Activated B cell treated with CpG ODN at 0.5 μM for 24 hours (primary cell): ENCODE measurements at regions not wholly inside any gene's neighbourhood (a gene's known extent, or its start where the extent isn't known, plus 50 kb on each side); places are given as distances from the start of the nearest gene placed in this dataset.

ENCODE experiments used
- ATAC-seq: fragments of 200-7000 bp; cut with Tn5 transposase; one replicate; pipeline ENCODE4 v1.10.0; 2021; ENCODE audit warnings: low read depth, mild to moderate bottlenecking, moderate library complexity
- CTCF ChIA-PET: fragments of 350-600 bp; sonication (Branson Sonifier 250); formaldehyde crosslinking; loops from one replicate; lab custom pipeline; 2021; ENCODE audit warnings: antibody characterized with exemption; lab: Charles Lee
- POLR2A ChIA-PET: fragments of 350-600 bp; sonication (Branson Sonifier 250); formaldehyde crosslinking; loops from one replicate; lab custom pipeline; 2021; ENCODE audit warnings: antibody characterized with exemption; lab: Charles Lee
- DNase-seq: peaks from one replicate; pipeline ENCODE4 v3.0.0; 2022
- H3K27ac Mint-ChIP-seq: one replicate; pipeline ENCODE4 v1.8.0; 2020; ENCODE audit warnings: mixed read lengths
- H3K27me3 Mint-ChIP-seq: one replicate; pipeline ENCODE4 v1.8.0; 2021; ENCODE audit warnings: mixed read lengths
- H3K36me3 Mint-ChIP-seq: one replicate; pipeline ENCODE4 v1.8.0; 2021; ENCODE audit warnings: low read depth, mixed read lengths
- H3K4me1 Mint-ChIP-seq: one replicate; pipeline ENCODE4 v1.8.0; 2021; ENCODE audit warnings: mixed read lengths
- H3K4me3 Mint-ChIP-seq: one replicate; pipeline ENCODE4 v1.8.0; 2020; ENCODE audit warnings: mild to moderate bottlenecking, mixed read lengths
- H3K9me3 Mint-ChIP-seq: one replicate; pipeline ENCODE4 v1.8.0; 2020; ENCODE audit warnings: mixed read lengths
- CTCF ChIP-seq: fragments of 200-600 bp; IDR thresholded peaks from one replicate; pipeline ENCODE4 v1.8.0; 2022; ENCODE audit warnings: antibody characterized with exemption, mild to moderate bottlenecking
- intact Hi-C: fragments of 100-400 bp; cut with micrococcal nuclease; formaldehyde crosslinking; loops from one replicate; pipeline ENCODE4 v1.15.1; 2024

- intact Hi-C loops, result no loop called here
- DNase-seq, result no peak
- CTCF ChIA-PET, result no interaction called here
Measured at GRCh38 chr2:129721236-129721635, 258.2 kb upstream of the RAB6C start.

GRCh38 chr2:129721846-129722245 lies 257.6 kb upstream of the RAB6C start:
- ATAC-seq, result no peak
- DNase-seq, result no peak
- H3K27ac Mint-ChIP-seq, result no peak overlapping the region
- TF ChIP-seq CTCF, result no peak
- no peak overlapping the region for H3K4me3 Mint-ChIP-seq
- no peaks in the 10 kb centered on the region for H3K36me3 Mint-ChIP-seq
- H3K9me3 Mint-ChIP-seq, result no peaks in the 10 kb centered on the region
- no peaks in the 10 kb centered on the region for H3K4me1 Mint-ChIP-seq
- ChIA-PET CTCF (no interaction called here), POLR2A (no interaction called here)
- intact Hi-C loops, result no loop called here
- H3K27me3 Mint-ChIP-seq, result peaks cover 8% of the 10 kb centered on the region

More at GRCh38 chr2:129721236-129721635, 258.2 kb upstream of the RAB6C start:
- Mint-ChIP-seq H3K9me3 (no peaks in the 10 kb centered on the region), H3K4me3 (no peak overlapping the region), H3K4me1 (no peaks in the 10 kb centered on the region), H3K27me3 (peaks cover 8% of the 10 kb centered on the region), H3K36me3 (no peaks in the 10 kb centered on the region), H3K27ac (no peak overlapping the region)
- TF ChIP-seq CTCF, result no peak
- ATAC-seq, result no peak
- POLR2A ChIA-PET, result no interaction called here

GRCh38 chr2:129722306-129723019 lies 257.0 kb upstream of the RAB6C start:
- TF ChIP-seq CTCF, result no peak
- Mint-ChIP-seq H3K36me3 (no peaks in the 10 kb centered on the region), H3K4me1 (no peaks in the 10 kb centered on the region), H3K27ac (no peak overlapping the region), H3K27me3 (peaks cover 8% of the 10 kb centered on the region), H3K9me3 (no peaks in the 10 kb centered on the region), H3K4me3 (no peak overlapping the region)
- intact Hi-C loops, result no loop called here
- POLR2A ChIA-PET, result no interaction called here
- CTCF ChIA-PET, result no interaction called here
- ATAC-seq, result no peak
- DNase-seq, result no peak

GRCh38 chr2:129723277-129724020 lies 256.0 kb upstream of the RAB6C start:
- no peaks in the 10 kb centered on the region for H3K36me3 Mint-ChIP-seq
- no peak overlapping the region for H3K27ac Mint-ChIP-seq
- no peaks in the 10 kb centered on the region for H3K4me1 Mint-ChIP-seq
- ChIA-PET CTCF (no interaction called here), POLR2A (no interaction called here)
- no peak overlapping the region for H3K4me3 Mint-ChIP-seq
- peaks cover 6% of the 10 kb centered on the region for H3K27me3 Mint-ChIP-seq
- DNase-seq (no peak), ATAC-seq (no peak)
- intact Hi-C loops, result no loop called here
- H3K9me3 Mint-ChIP-seq, result no peaks in the 10 kb centered on the region
- no peak for TF ChIP-seq CTCF

GRCh38 chr2:129724021-129724757 lies 255.3 kb upstream of the RAB6C start:
- H3K27ac Mint-ChIP-seq, result no peak overlapping the region
- H3K4me3 Mint-ChIP-seq, result no peak overlapping the region
- DNase-seq (no peak), ATAC-seq (no peak)
- H3K36me3 Mint-ChIP-seq, result no peaks in the 10 kb centered on the region
- ChIA-PET POLR2A (no interaction called here), CTCF (no interaction called here)
- intact Hi-C loops, result no loop called here
- H3K4me1 Mint-ChIP-seq, result no peaks in the 10 kb centered on the region
- no peak for TF ChIP-seq CTCF
- H3K9me3 Mint-ChIP-seq, result no peaks in the 10 kb centered on the region
- peaks cover 1% of the 10 kb centered on the region for H3K27me3 Mint-ChIP-seq
